GM13977 (cell line): ENCODE measurements at regions not wholly inside any gene's neighbourhood (a gene's known extent, or its start where the extent isn't known, plus 50 kb on each side); places are given as distances from the start of the nearest gene placed in this dataset.

ENCODE experiments used
- DNase-seq: peaks from one replicate; pipeline ENCODE4 v3.0.0; 2012; ENCODE audit warnings: low spot score
- CTCF ChIP-seq: IDR thresholded peaks from 2 replicates; pipeline ENCODE4 v1.5.1; 2012; ENCODE audit warnings: mild to moderate bottlenecking, control low read depth; ENCODE audit not compliant: insufficient read depth; ENCODE audit errors: extremely low read depth, missing control alignments
- in situ Hi-C: fragments of 300-500 bp; cut with MboI; formaldehyde crosslinking; loops from one replicate; pipeline ENCODE4 v1.12.0; 2022; ENCODE audit warnings: low sequenced_read_pairs, low pct_unique_long_range_greater_than_20kb, mixed read lengths, inconsistent platforms; ENCODE audit not compliant: unreplicated experiment

DNA sequence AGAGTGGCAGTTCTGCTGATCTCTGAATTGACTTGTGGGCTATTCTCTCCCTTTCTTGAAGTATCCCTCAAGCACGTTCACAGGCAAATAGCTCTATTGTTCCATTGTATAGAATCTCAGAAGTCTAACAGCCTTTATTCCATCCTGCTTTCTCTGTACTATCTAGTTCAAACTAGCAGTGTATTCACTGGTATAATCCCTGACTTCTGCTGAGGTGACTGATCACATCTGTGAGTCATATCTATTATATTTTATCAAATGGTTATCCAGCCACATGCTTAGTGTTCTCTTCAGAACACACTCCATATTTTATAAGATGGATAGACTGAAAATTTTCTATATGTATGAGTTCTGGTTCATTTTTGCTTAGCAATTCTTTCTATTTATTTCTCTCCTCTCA is 866.1 kb downstream of the C12orf50 start:
- in situ Hi-C loops, result no loop called here
- TF ChIP-seq CTCF, result no peak
- DNase-seq, result no peak

DNA sequence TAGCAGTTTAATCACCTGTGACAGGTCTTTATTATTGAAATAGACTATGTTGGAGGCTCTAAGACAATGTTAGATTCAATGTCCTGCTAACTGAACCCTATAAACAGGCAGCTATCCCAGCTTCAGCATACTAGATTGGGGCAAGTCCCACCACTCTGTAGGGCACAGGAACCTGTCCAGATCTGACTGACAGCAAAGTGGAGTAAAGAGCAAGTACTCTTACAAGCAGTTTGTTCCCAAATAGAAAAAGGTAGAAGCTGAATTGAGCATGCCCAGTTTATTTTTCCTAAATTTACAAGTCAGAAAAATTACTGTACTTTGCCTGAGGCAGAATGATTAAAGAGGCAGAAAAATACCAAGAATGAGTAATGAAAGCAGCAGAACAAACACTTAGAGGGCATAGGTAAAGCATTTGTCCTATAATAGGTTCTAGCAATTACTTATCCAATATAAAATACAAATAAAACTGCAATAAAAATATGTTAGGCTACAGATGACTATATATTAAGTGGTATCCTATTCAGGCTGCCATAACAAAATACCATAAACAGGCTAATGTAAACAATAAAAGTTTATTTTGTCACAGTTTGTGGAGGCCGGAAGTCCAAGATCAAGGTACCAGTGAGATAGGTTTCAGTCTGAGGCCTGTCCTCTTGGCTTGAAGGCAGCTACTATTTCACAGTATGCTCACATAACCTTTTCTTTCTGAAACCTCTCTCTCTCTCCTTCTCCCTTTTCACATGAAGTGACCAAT is 868.2 kb downstream of the C12orf50 start:
- in situ Hi-C loops, result no loop called here
- DNase-seq, result no peak
- no peak for TF ChIP-seq CTCF

GRCh38 chr12:87157791-87158190 is 871.4 kb downstream of the C12orf50 start:
- DNase-seq, result no peak
- in situ Hi-C loops, result no loop called here
- no peak for TF ChIP-seq CTCF

- in situ Hi-C loops, result no loop called here
Measured at GRCh38 chr12:87155621-87156020, 873.6 kb downstream of the C12orf50 start.

GRCh38 chr12:87152841-87153528 is 876.2 kb downstream of the C12orf50 start:
- no peak for DNase-seq
- in situ Hi-C loops, result no loop called here
- no peak for TF ChIP-seq CTCF

More at GRCh38 chr12:87155621-87156020, 873.6 kb downstream of the C12orf50 start:
- no peak for DNase-seq
- TF ChIP-seq CTCF, result no peak

GRCh38 chr12:87152075-87152474 is 877.1 kb downstream of the C12orf50 start:
- in situ Hi-C loops, result no loop called here

More at GRCh38 chr12:87152075-87152474, 877.1 kb downstream of the C12orf50 start:
- DNase-seq, result no peak
- TF ChIP-seq CTCF, result no peak
